ENCODE measurements at regions not wholly inside any gene's neighbourhood (a gene's known extent, or its start where the extent isn't known, plus 50 kb on each side); places are given as distances from the start of the nearest gene placed in this dataset.

DNA sequence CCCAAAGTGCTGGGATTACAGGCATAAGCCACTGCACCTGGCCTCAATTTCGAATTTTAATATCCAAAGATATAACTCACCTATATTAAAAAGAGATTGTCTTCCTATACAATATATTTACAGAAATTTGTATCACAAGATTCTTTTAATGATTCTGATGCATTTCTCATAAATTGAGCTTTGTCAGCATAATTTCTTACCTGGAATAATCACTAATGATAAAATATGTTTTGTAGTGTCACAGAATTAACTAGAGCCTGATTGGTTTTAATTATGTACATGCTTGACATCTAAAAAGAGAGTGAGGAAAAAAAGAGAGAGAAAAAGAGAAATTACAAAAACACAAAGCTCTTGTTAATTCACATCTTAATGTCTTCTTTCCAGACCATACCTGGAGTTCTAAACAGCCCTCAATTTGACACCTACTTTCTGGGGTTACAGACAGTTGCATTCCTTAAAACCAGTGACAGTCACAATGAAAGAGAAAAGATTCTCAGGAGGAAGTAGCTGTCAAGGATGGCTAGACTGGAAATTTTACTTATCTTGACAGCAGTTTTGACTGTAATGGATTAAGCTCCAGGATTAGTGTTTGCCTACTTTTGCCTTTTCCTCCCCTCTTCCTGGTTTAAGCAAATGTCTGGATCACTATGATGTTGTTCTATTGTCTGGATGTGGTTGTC, 214.4 kb downstream of the SPRY2 start:
- no peak overlapping the region for H3K4me3 ChIP-seq (ENCODE audit: low read length in 2 of 2)
- no peaks in the 10 kb centered on the region for H3K27me3 ChIP-seq (ENCODE audit: insufficient read depth, low read length)
- DNase-seq: no peak
- H3K27ac ChIP-seq (ENCODE audit: low read depth, low read length): no peak overlapping the region
- no peaks in the 10 kb centered on the region for H3K27me3 Mint-ChIP-seq
- no peak overlapping the region for H3K4me3 Mint-ChIP-seq
- intact Hi-C loops (cut with micrococcal nuclease): no loop called here
- H3K9me3 ChIP-seq (ENCODE audit: control insufficient read depth in 1 of 2, low read length in 2 of 2): no peaks in the 10 kb centered on the region
- CTCF ChIA-PET (ENCODE audit: partially characterized antibody): no interaction called here
- no peaks in the 10 kb centered on the region for H3K36me3 Mint-ChIP-seq
- H3K4me1 Mint-ChIP-seq: no peaks in the 10 kb centered on the region
- peaks cover 0 to 3% (median under 1%) of the 10 kb centered on the region in 8 donors for H3K9me3 Mint-ChIP-seq
- no peaks in the 10 kb centered on the region for H3K4me1 ChIP-seq (ENCODE audit: insufficient read depth, low read length)
- H3K27ac Mint-ChIP-seq: no peak overlapping the region
- no peaks in the 10 kb centered on the region for H3K36me3 ChIP-seq (ENCODE audit: insufficient read depth, low read length)
- POLR2A ChIA-PET (ENCODE audit: partially characterized antibody): no interaction called here

DNA sequence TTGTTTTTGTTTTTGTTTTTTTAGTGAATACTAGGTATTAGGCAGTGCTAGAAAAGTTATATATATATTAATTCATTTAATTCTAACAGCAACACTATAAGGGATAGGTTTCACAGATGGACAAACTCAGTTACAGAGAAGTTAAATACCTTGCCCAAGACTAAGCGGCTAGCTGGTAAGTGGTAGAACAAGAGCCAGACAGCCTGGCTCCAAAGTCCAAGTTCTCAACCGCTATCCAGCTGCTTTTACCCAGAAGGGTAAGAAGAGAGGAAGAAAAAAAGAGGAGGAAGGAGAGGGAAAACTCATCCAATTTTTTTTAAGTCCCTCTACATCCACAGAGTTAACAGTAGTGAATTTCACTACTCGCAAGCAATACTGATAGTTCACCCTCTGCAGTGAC, 217.0 kb downstream of the SPRY2 start:
- POLR2A ChIA-PET (ENCODE audit: partially characterized antibody): no interaction called here

DNA sequence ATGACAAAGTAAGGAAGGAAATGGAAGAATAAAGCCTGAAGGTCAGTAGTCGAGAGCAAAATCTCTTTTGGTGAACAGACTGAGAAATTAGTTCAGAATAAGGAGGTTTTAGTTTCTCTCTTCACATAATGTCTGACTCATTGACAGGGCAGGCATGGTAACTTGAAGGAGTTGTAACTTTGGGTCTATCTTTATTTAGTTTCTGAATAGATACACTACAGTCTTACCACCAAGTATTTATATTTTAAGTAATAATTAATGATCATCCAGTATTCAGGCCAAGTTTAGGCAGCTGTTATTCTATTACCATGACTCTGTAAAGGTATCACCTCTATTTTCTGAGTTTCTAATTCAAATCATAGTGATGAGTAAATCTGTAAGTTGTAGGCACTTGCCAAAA, 219.9 kb downstream of the SPRY2 start:
- Mint-ChIP-seq H3K27ac (no peak overlapping the region), H3K4me3 (no peak overlapping the region), H3K4me1 (no peaks in the 10 kb centered on the region), H3K36me3 (no peaks in the 10 kb centered on the region), H3K27me3 (no peaks in the 10 kb centered on the region), H3K9me3 (peaks cover 0 to 5% (median 0%) of the 10 kb centered on the region in 8 donors)
- ChIA-PET CTCF (ENCODE audit: partially characterized antibody) (interaction anchor here (0.6 kb wide), 1 partner anchor 227 kb away, joined by 3 read pairs; no protein-coding TSS in a partner anchor), POLR2A (ENCODE audit: partially characterized antibody) (no interaction called here)
- Histone ChIP-seq H3K27ac (ENCODE audit: low read depth, low read length) (no peak overlapping the region), H3K36me3 (ENCODE audit: insufficient read depth, low read length) (no peaks in the 10 kb centered on the region), H3K4me1 (ENCODE audit: insufficient read depth, low read length) (no peaks in the 10 kb centered on the region), H3K9me3 (ENCODE audit: control insufficient read depth in 1 of 2, low read length in 2 of 2) (no peaks in the 10 kb centered on the region), H3K27me3 (ENCODE audit: insufficient read depth, low read length) (no peaks in the 10 kb centered on the region), H3K4me3 (ENCODE audit: low read length in 2 of 2) (no peak overlapping the region)
- DNase-seq: no peak
- intact Hi-C loops (cut with micrococcal nuclease): no loop called here

More for the DNA sequence above, 217.0 kb downstream of the SPRY2 start:
- H3K4me1 ChIP-seq (ENCODE audit: insufficient read depth, low read length): no peaks in the 10 kb centered on the region
- H3K27ac ChIP-seq (ENCODE audit: low read depth, low read length): no peak overlapping the region
- Mint-ChIP-seq H3K4me1 (no peaks in the 10 kb centered on the region), H3K27ac (no peak overlapping the region), H3K4me3 (no peak overlapping the region), H3K27me3 (no peaks in the 10 kb centered on the region), H3K36me3 (no peaks in the 10 kb centered on the region), H3K9me3 (peaks cover 0 to 3% (median 0%) of the 10 kb centered on the region in 8 donors)
- H3K9me3 ChIP-seq (ENCODE audit: control insufficient read depth in 1 of 2, low read length in 2 of 2): no peaks in the 10 kb centered on the region
- no peaks in the 10 kb centered on the region for H3K27me3 ChIP-seq (ENCODE audit: insufficient read depth, low read length)
- DNase-seq: no peak
- no peaks in the 10 kb centered on the region for H3K36me3 ChIP-seq (ENCODE audit: insufficient read depth, low read length)
- intact Hi-C loops (cut with micrococcal nuclease): no loop called here
- CTCF ChIA-PET (ENCODE audit: partially characterized antibody): no interaction called here
- no peak overlapping the region for H3K4me3 ChIP-seq (ENCODE audit: low read length in 2 of 2)

DNA sequence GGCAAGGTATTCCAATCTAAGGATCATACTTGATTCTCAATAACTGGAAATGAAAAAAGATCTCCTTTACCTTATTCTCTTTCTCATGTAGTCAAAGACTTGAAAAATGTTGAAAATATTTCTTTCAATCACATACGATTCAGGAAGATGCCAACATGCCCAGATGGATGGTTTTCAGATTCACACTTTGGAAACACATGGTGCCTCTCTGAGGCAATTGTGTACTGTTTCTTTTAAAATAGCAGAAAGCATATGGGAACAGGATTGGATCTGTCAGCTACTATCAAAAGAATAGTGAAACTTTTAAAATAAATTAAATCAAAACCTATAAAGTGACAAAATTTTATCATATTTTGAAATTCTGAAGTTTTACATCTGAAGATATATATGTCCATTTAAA, 222.4 kb downstream of the SPRY2 start:
- POLR2A ChIA-PET (ENCODE audit: partially characterized antibody): no interaction called here
- DNase-seq: no peak
- no peaks in the 10 kb centered on the region for H3K27me3 ChIP-seq (ENCODE audit: insufficient read depth, low read length)
- CTCF ChIA-PET (ENCODE audit: partially characterized antibody): no interaction called here
- H3K27ac Mint-ChIP-seq: no peak overlapping the region
- H3K9me3 Mint-ChIP-seq: peaks cover 0 to 4% (median 0%) of the 10 kb centered on the region in 8 donors
- no peaks in the 10 kb centered on the region for H3K36me3 Mint-ChIP-seq
- H3K27ac ChIP-seq (ENCODE audit: low read depth, low read length): no peak overlapping the region
- H3K27me3 Mint-ChIP-seq: peaks cover 0 to 1% of the 10 kb centered on the region in 2 donors
- H3K9me3 ChIP-seq (ENCODE audit: control insufficient read depth in 1 of 2, low read length in 2 of 2): no peaks in the 10 kb centered on the region
- no peak overlapping the region for H3K4me3 Mint-ChIP-seq
- no peak overlapping the region for H3K4me3 ChIP-seq (ENCODE audit: low read length in 2 of 2)
- intact Hi-C loops (cut with micrococcal nuclease): no loop called here
- H3K36me3 ChIP-seq (ENCODE audit: insufficient read depth, low read length): no peaks in the 10 kb centered on the region
- no peaks in the 10 kb centered on the region for H3K4me1 ChIP-seq (ENCODE audit: insufficient read depth, low read length)
- H3K4me1 Mint-ChIP-seq: no peaks in the 10 kb centered on the region

DNA sequence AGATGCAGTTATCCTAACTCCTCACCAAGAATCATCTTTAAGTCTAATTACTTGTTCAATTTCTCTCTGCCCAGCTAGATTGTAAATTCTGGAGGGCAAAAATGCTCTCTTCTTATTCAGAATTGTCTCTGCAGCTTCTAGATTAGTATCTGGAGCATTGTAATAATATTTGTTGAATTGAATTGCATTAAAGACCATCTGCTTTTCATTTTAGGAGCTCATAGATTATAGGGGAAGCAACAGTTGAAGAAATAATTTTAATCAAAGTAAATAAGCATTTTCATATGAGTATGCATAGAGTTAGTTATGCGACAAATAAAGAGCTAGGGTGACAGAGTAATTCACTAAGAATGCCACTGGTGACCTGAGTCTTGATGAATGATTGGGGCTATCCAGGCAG, 222.8 kb downstream of the SPRY2 start:
- Mint-ChIP-seq H3K27me3 (peaks cover 0 to 1% of the 10 kb centered on the region in 2 donors), H3K4me3 (no peak overlapping the region), H3K4me1 (no peaks in the 10 kb centered on the region), H3K27ac (no peak overlapping the region), H3K36me3 (no peaks in the 10 kb centered on the region), H3K9me3 (peaks cover 0 to 4% (median 0%) of the 10 kb centered on the region in 8 donors)
- CTCF ChIA-PET (ENCODE audit: partially characterized antibody): no interaction called here
- Histone ChIP-seq H3K27ac (ENCODE audit: low read depth, low read length) (no peak overlapping the region), H3K4me3 (ENCODE audit: low read length in 2 of 2) (no peak overlapping the region), H3K36me3 (ENCODE audit: insufficient read depth, low read length) (no peaks in the 10 kb centered on the region), H3K27me3 (ENCODE audit: insufficient read depth, low read length) (no peaks in the 10 kb centered on the region), H3K4me1 (ENCODE audit: insufficient read depth, low read length) (no peaks in the 10 kb centered on the region), H3K9me3 (ENCODE audit: control insufficient read depth in 1 of 2, low read length in 2 of 2) (no peaks in the 10 kb centered on the region)
- POLR2A ChIA-PET (ENCODE audit: partially characterized antibody): no interaction called here
- intact Hi-C loops (cut with micrococcal nuclease): no loop called here
- DNase-seq: no peak

DNA sequence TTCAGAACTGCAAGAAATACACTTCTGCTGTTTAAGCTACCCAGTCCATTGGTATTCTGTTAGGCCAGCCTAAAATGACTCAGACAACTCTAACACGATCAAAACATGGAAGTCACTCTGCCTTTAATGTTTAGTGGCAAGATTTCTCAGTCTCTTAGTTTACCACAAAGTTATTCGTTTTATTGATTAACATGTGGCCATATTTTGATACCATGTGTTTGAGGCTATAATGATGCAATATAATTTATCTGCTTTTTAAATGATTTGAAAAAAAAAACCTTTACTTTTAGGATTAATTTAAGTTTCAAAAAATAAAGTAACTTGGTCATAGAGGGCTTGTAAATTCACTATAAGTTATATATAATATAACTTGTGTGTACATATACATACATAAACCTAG, 223.4 kb downstream of the SPRY2 start:
- Histone ChIP-seq H3K27me3 (ENCODE audit: insufficient read depth, low read length) (no peaks in the 10 kb centered on the region), H3K9me3 (ENCODE audit: control insufficient read depth in 1 of 2, low read length in 2 of 2) (no peaks in the 10 kb centered on the region), H3K36me3 (ENCODE audit: insufficient read depth, low read length) (no peaks in the 10 kb centered on the region), H3K27ac (ENCODE audit: low read depth, low read length) (no peak overlapping the region), H3K4me3 (ENCODE audit: low read length in 2 of 2) (no peak overlapping the region), H3K4me1 (ENCODE audit: insufficient read depth, low read length) (no peaks in the 10 kb centered on the region)
- Mint-ChIP-seq H3K9me3 (peaks cover 0 to 4% (median 0%) of the 10 kb centered on the region in 8 donors), H3K4me1 (no peaks in the 10 kb centered on the region), H3K4me3 (no peak overlapping the region), H3K27me3 (peaks cover 0 to 1% of the 10 kb centered on the region in 2 donors), H3K27ac (no peak overlapping the region), H3K36me3 (no peaks in the 10 kb centered on the region)
- CTCF ChIA-PET (ENCODE audit: partially characterized antibody): no interaction called here
- no peak for DNase-seq
- POLR2A ChIA-PET (ENCODE audit: partially characterized antibody): no interaction called here
- intact Hi-C loops (cut with micrococcal nuclease): no loop called here

DNA sequence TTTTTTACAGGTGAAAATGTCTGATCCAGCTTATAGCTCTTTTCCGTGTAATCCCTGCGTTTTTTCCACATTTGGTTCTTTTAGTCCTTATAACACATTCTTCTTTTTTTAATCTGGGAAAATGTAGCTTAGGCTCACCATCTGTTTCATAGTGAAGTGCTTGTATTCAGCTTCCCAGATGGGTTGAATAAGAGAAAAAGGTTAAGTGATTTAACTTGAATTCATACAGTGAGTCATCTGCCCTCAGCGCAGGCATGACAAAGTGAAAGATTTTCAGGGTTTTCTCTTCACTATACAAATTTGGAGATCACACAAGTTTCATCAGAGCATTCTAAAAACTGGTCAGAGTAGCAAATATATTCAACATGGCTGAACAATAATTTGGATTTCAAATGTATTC, 224.8 kb downstream of the SPRY2 start:
- CTCF ChIA-PET (ENCODE audit: partially characterized antibody): no interaction called here
- Histone ChIP-seq H3K4me3 (ENCODE audit: low read length in 2 of 2) (no peak overlapping the region), H3K36me3 (ENCODE audit: insufficient read depth, low read length) (no peaks in the 10 kb centered on the region), H3K27ac (ENCODE audit: low read depth, low read length) (no peak overlapping the region), H3K27me3 (ENCODE audit: insufficient read depth, low read length) (no peaks in the 10 kb centered on the region), H3K9me3 (ENCODE audit: control insufficient read depth in 1 of 2, low read length in 2 of 2) (no peaks in the 10 kb centered on the region), H3K4me1 (ENCODE audit: insufficient read depth, low read length) (no peaks in the 10 kb centered on the region)
- POLR2A ChIA-PET (ENCODE audit: partially characterized antibody): no interaction called here
- no peaks in the 10 kb centered on the region for H3K4me1 Mint-ChIP-seq
- no peak overlapping the region for H3K4me3 Mint-ChIP-seq
- H3K9me3 Mint-ChIP-seq: peaks cover 0 to 4% (median 0%) of the 10 kb centered on the region in 8 donors
- no peak for DNase-seq
- no peaks in the 10 kb centered on the region for H3K36me3 Mint-ChIP-seq
- H3K27me3 Mint-ChIP-seq: peaks cover 0 to 1% of the 10 kb centered on the region in 2 donors
- no peak overlapping the region for H3K27ac Mint-ChIP-seq
- intact Hi-C loops (cut with micrococcal nuclease): no loop called here

All from CD4-positive, alpha-beta memory T cell (primary cell).